Stimulated activated CD4-positive, alpha-beta T cell treated with anti-CD3 and anti-CD28 coated beads, Interleukin-2, amount 100 ng/mL, for 24 hours (primary cell): ENCODE measurements at regions not wholly inside any gene's neighbourhood (a gene's known extent, or its start where the extent isn't known, plus 50 kb on each side); places are given as distances from the start of the nearest gene placed in this dataset.
A peak's percentile ranks its signal among the peaks of the same experiment; 100 is the strongest.

Experiments used
- DNase-seq, 2 donors: peaks; one replicate each; pipeline ENCODE4 v3.0.0-alpha.2; 2020

- DNase-seq = no peak
Measured at GRCh38 chr1:108050158-108050557, 85.2 kb upstream of the VAV3 start.

GRCh38 chr1:108049178-108049819 lies 84.3 kb upstream of the VAV3 start:
- peak in 1 of 2 donors; percentile 32 for DNase-seq

- DNase-seq = no peak
Measured at GRCh38 chr1:108048301-108049177, 83.6 kb upstream of the VAV3 start.

GRCh38 chr1:108047085-108047484 lies 82.1 kb upstream of the VAV3 start:
- DNase-seq = no peak

GRCh38 chr1:108046026-108046425 lies 81.0 kb upstream of the VAV3 start:
- DNase-seq = no peak

- DNase-seq = no peak
Measured at GRCh38 chr1:108045460-108045859, 80.5 kb upstream of the VAV3 start.

- DNase-seq = no peak
Measured at GRCh38 chr1:108044318-108044717, 79.3 kb upstream of the VAV3 start.

- DNase-seq = no peak
Measured at GRCh38 chr1:108043707-108044106, 78.7 kb upstream of the VAV3 start.

- no peak for DNase-seq
Measured at GRCh38 chr1:108042610-108043009, 77.6 kb upstream of the VAV3 start.

- DNase-seq = no peak
Measured at GRCh38 chr1:108041360-108042142, 76.6 kb upstream of the VAV3 start.

- no peak for DNase-seq
Measured at GRCh38 chr1:108038653-108039236, 73.8 kb upstream of the VAV3 start.

GRCh38 chr1:108036796-108037562 lies 72.0 kb upstream of the VAV3 start:
- DNase-seq = no peak

GRCh38 chr1:108034396-108034795 lies 69.4 kb upstream of the VAV3 start:
- DNase-seq = no peak

- no peak for DNase-seq
Measured at GRCh38 chr1:108033550-108033951, 68.6 kb upstream of the VAV3 start.

GRCh38 chr1:108028841-108029388 lies 63.9 kb upstream of the VAV3 start:
- DNase-seq = no peak

GRCh38 chr1:108027389-108027788 lies 62.4 kb upstream of the VAV3 start:
- DNase-seq = no peak

GRCh38 chr1:108017698-108018097 lies 52.7 kb upstream of the VAV3 start:
- no peak for DNase-seq

- DNase-seq = peak in 1 of 2 donors; percentile 10
Measured at GRCh38 chr1:108016451-108016920, 51.5 kb upstream of the VAV3 start.
